ENCODE measurements at regions not wholly inside any gene's neighbourhood (a gene's known extent, or its start where the extent isn't known, plus 50 kb on each side); places are given as distances from the start of the nearest gene placed in this dataset.

DNA sequence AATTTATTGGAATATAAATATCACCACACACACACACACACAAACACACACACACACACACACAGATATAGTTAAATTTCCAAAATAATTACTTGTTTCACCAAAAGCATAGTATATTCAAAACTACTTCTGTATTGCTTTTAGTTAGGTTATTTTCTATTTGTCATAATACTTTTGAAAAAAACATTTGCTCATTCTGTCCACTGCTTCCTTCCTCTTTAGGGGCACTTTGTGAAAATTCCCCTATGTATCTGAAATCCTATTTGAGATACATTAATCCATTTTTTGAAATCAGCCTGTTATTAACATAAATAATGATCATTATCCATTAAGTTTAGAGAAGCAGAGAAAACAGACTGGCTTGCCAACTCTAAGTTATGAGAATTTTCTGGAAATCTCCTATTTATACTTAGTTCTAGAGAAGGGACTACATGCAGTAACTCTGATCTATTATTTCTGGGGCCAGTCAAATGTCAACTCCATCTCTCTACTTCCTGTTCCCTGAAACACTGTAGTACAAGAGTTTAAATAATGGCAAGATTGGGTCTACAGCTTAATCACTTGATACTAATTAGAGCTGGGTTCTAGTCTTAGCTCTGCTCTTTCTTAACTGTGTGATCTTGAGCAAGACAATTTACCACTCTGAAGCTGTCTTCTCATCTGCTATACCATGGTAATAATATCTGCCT lies 54.4 kb upstream of the GPR174 start:
- TF ChIP-seq POLR2A (IDR thresholded peaks at IDR 0.05) (no peak), CTCF (IDR thresholded peaks at IDR 0.05) (no peak), EP300 (IDR thresholded peaks at IDR 0.05) (no peak)
